Omental fat pad (tissue), 3 donors: ENCODE measurements at regions not wholly inside any gene's neighbourhood (a gene's known extent, or its start where the extent isn't known, plus 50 kb on each side); places are given as distances from the start of the nearest gene placed in this dataset.

Source experiments
- ATAC-seq: fragments of 150-250 bp; one replicate; pipeline ENCODE4 v1.9.1; 2016; ENCODE audit warnings: mild to moderate bottlenecking, moderate library complexity; ENCODE audit not compliant: low FRiP score
- DNase-seq: peaks from one replicate; pipeline ENCODE4 v3.0.0-alpha.2; 2019; ENCODE audit warnings: low spot score
- CTCF ChIP-seq, 3 donors: fragments of 450-650 bp; IDR thresholded peaks; one replicate each; pipeline ENCODE4 v1.5.1; 2016 to 2017; ENCODE audit warnings: antibody characterized with exemption in 3 of 3, mild to moderate bottlenecking in 3 of 3, moderate library complexity in 2 of 3

DNA sequence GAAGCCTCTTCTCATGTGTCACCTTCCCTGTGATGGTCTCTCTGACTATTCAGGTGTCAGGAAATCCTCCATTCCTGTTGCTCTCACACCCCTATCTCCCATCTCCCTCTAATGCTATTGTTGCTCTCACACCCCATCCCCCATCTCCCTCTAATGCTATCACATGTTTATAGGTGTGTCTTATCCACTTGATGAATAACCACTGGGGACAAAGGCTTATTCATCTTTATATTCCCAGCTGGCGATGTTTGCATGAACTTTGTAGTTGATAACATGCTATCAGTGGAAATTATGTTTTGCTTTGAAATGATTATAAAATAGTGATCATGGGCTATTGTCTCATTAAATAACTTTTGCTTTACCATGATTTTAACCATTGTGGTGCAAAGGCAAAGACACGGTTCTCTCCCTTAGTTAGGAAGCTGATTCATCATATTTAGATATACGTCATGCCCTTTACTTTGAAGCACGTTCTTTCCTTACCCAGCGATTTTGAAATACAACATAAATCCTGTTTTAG is 220.5 kb downstream of the PMAIP1 start:
- no peak for TF ChIP-seq CTCF (IDR thresholded peaks at IDR 0.05)
- ATAC-seq, result no peak

GRCh38 chr18:60117321-60117720 is 217.5 kb downstream of the PMAIP1 start:
- DNase-seq, result no peak
- TF ChIP-seq CTCF (IDR thresholded peaks at IDR 0.05), result no peak
- ATAC-seq, result no peak

More for the DNA sequence above, 220.5 kb downstream of the PMAIP1 start:
- DNase-seq, result no peak

- DNase-seq (no peak), ATAC-seq (no peak)
- no peak for TF ChIP-seq CTCF (IDR thresholded peaks at IDR 0.05)
Measured at GRCh38 chr18:60113396-60113795, 213.6 kb downstream of the PMAIP1 start.

DNA sequence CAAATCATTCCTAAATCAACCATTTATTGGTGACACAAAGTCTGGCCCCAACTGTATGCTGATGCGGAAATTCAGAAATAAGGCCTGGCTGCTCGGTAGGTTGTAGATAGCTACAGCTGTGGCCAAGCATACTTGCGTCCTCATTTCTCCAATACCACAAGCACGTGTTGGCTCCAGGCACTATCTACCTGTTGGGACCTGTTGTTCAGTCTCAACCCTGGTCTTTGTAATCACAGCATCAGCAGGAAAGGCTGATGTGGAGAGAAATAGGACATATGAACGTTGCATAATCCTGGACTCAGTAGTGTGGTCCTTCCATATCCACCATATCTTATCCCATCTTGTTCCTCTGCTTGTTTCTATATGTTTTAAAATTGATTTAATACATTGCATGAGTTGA is 212.6 kb downstream of the PMAIP1 start:
- ATAC-seq (no peak), DNase-seq (no peak)
- TF ChIP-seq CTCF (IDR thresholded peaks at IDR 0.05), result no peak

- DNase-seq (no peak), ATAC-seq (no peak)
- TF ChIP-seq CTCF (IDR thresholded peaks at IDR 0.05), result no peak
Measured at GRCh38 chr18:60111525-60111924, 211.7 kb downstream of the PMAIP1 start.

GRCh38 chr18:60110836-60111235 is 211.0 kb downstream of the PMAIP1 start:
- ATAC-seq (no peak), DNase-seq (no peak)
- TF ChIP-seq CTCF (IDR thresholded peaks at IDR 0.05), result no peak

- DNase-seq, result no peak
- ATAC-seq, result no peak
- TF ChIP-seq CTCF (IDR thresholded peaks at IDR 0.05), result no peak
Measured at GRCh38 chr18:60100778-60101177, 201.0 kb downstream of the PMAIP1 start.
